GM12865 (cell line): ENCODE measurements at regions not wholly inside any gene's neighbourhood (a gene's known extent, or its start where the extent isn't known, plus 50 kb on each side); places are given as distances from the start of the nearest gene placed in this dataset.
"Not testable (repeated sequence)": the region's sequence is repeated elsewhere in the genome, so short reads cannot be mapped to it uniquely, and the experiment has no call there.

Experiments
- DNase-seq: peaks from one replicate; pipeline ENCODE4 v3.0.0; 2010; ENCODE audit warnings: low read depth
- H3K4me3 ChIP-seq: 2 replicates; pipeline ENCODE4 v1.5.1; 2011; ENCODE audit warnings: mild to moderate bottlenecking, low read depth, low read length, control low read depth
- CTCF ChIP-seq: IDR thresholded peaks from 2 replicates; pipeline ENCODE4 v1.5.1; 2011; ENCODE audit warnings: low read length, control low read depth, low read depth, inconsistent platforms; ENCODE audit not compliant: insufficient read depth; ENCODE audit errors: missing control alignments

- no peak for TF ChIP-seq CTCF
- no peak for DNase-seq
- no peak overlapping the region for H3K4me3 ChIP-seq
Measured at GRCh38 chr10:57096044-57096443, 735.0 kb upstream of the ZWINT start.

GRCh38 chr10:57094965-57095364 is 733.9 kb upstream of the ZWINT start:
- DNase-seq, result no peak
- no peak overlapping the region for H3K4me3 ChIP-seq
- no peak for TF ChIP-seq CTCF

- TF ChIP-seq CTCF, result no peak
- DNase-seq, result no peak
- no peak overlapping the region for H3K4me3 ChIP-seq
Measured at GRCh38 chr10:57094083-57094482, 733.0 kb upstream of the ZWINT start.

- no peak for DNase-seq
- no peak for TF ChIP-seq CTCF
- no peak overlapping the region for H3K4me3 ChIP-seq
Measured at GRCh38 chr10:57053530-57053929, 692.5 kb upstream of the ZWINT start.

GRCh38 chr10:57049096-57049495 is 688.0 kb upstream of the ZWINT start:
- no peak for DNase-seq
- H3K4me3 ChIP-seq, result no peak overlapping the region
- no peak for TF ChIP-seq CTCF

- H3K4me3 ChIP-seq, result no peak overlapping the region
- TF ChIP-seq CTCF, result no peak
- DNase-seq, result no peak
Measured at GRCh38 chr10:57038531-57038930, 677.5 kb upstream of the ZWINT start.

GRCh38 chr10:57035310-57035709 is 674.3 kb upstream of the ZWINT start:
- no peak overlapping the region for H3K4me3 ChIP-seq
- no peak for DNase-seq
- no peak for TF ChIP-seq CTCF

- not testable (repeated sequence) for H3K4me3 ChIP-seq, DNase-seq
Measured at GRCh38 chr10:57032301-57032700, 671.2 kb upstream of the ZWINT start.
